ENCODE measurements at regions not wholly inside any gene's neighbourhood (a gene's known extent, or its start where the extent isn't known, plus 50 kb on each side); places are given as distances from the start of the nearest gene placed in this dataset.

- H2BK12ac ChIP-seq (ENCODE audit: low read depth, low read length), result no peak overlapping the region
- H3K14ac ChIP-seq (ENCODE audit: insufficient read length), result no peak overlapping the region
- no peak overlapping the region for H2BK5ac ChIP-seq (ENCODE audit: low read depth, low read length)
- H3K9me3 ChIP-seq (ENCODE audit: insufficient read depth in 2 of 2, low read depth in 1 of 2, low read length in 1 of 2), result no peaks in the 10 kb centered on the region
- no peak overlapping the region for H2BK120ac ChIP-seq (replicated peaks; ENCODE audit: low read depth, low read length)
- no peak overlapping the region for H3K9ac ChIP-seq (replicated peaks in 1 of 4; ENCODE audit: extremely low read depth in 1 of 4, low read depth in 3 of 4, low read length in 3 of 4)
- DNase-seq (ENCODE audit: low read depth in 1 of 2, low spot score in 2 of 2) (no peak), FAIRE-seq (peak; percentile 28)
- H4K91ac ChIP-seq (replicated peaks; ENCODE audit: insufficient read length, low read length), result no peak overlapping the region
- ChIA-PET CTCF (ENCODE audit: partially characterized antibody) (interaction anchor here (0.7 to 2.9 kb wide), 11 partner anchors 11 to 668 kb away, joined by 3 to 9 read pairs (median 3); partner anchors contain the start of gene HAND2), POLR2A (ENCODE audit: partially characterized antibody) (interaction anchor here (0.6 kb wide), 1 partner anchor 17 kb away, joined by 3 read pairs; no protein-coding TSS in a partner anchor)
- peaks cover 0 to 1% (median 0%) of the 10 kb centered on the region in 4 experiments; a peak in 1 of 7 replicates for H3K27me3 ChIP-seq (replicated peaks in 1 of 4; ENCODE audit: control insufficient read depth in 3 of 4, extremely low read depth in 1 of 4, insufficient read depth in 3 of 4, low read length in 3 of 4)
- no peak overlapping the region for H2AK5ac ChIP-seq (ENCODE audit: low read depth, low read length)
- H2BK20ac ChIP-seq (ENCODE audit: low read length), result no peak overlapping the region
- H3K18ac ChIP-seq (ENCODE audit: extremely low read depth, low read length), result no peak overlapping the region
- no peak overlapping the region for H4K8ac ChIP-seq (ENCODE audit: extremely low read depth, insufficient read depth, low read length)
- WGBS, 2 experiments (ENCODE audit: extremely low coverage in 1 of 2, insufficient coverage in 1 of 2, insufficient read length in 1 of 2, insufficient replicate concordance in 2 of 2, low coverage in 1 of 2, low lambda C conversion rate in 2 of 2, missing lambda C conversion rate in 1 of 2), result 70% methylated on average over 3 of the region's 3 CpGs; no CpG with 5 or more reads in 1 of the 2 experiments
- no peaks in the 10 kb centered on the region for H3K23me2 ChIP-seq (ENCODE audit: low read depth, low read length)
- H3K79me1 ChIP-seq (ENCODE audit: low read depth, low read length), result no peaks in the 10 kb centered on the region
- no peak overlapping the region for H3K56ac ChIP-seq (replicated peaks; ENCODE audit: insufficient read length, low read depth, low read length)
- H2AFZ ChIP-seq (ENCODE audit: low read length), result 0 out of 2 replicates have a peak overlapping the region, but pooled peaks have one; percentile 24
- no peaks in the 10 kb centered on the region for H3K4me1 ChIP-seq (replicated peaks in 1 of 4; ENCODE audit: control insufficient read depth in 3 of 4, insufficient read depth in 4 of 4, low read length in 3 of 4)
- H3K4me3 ChIP-seq (ENCODE audit: extremely low read depth in 1 of 4, insufficient read depth in 2 of 4, low read depth in 3 of 4, low read length in 4 of 4), result no peak overlapping the region
- TF ChIP-seq RAD21 (IDR thresholded peaks at IDR 0.05 in 1 of 2, conservative IDR thresholded peaks at IDR 0.05 in 1 of 2; ENCODE audit: low read depth in 2 of 2, low read length in 2 of 2) (peak; percentile 23 to 41), ATF3 (IDR thresholded peaks at IDR 0.05; ENCODE audit: insufficient read depth, low read depth, low read length) (no peak), CTCF (IDR thresholded peaks at IDR 0.05; ENCODE audit: control extremely low read depth in 1 of 3, insufficient read depth in 1 of 3, low read depth in 1 of 3, low read length in 3 of 3) (peak in 2 of 3 experiments; percentile 52 to 54; a peak in 3 of 4 replicates), YY1 (IDR thresholded peaks at IDR 0.05; ENCODE audit: low read depth, low read length) (no peak)
- H3K4me2 ChIP-seq (ENCODE audit: insufficient read depth in 1 of 2, low read depth in 2 of 2, low read length in 2 of 2), result no peak overlapping the region
- H3K23ac ChIP-seq (ENCODE audit: insufficient read length), result no peak overlapping the region
- no peaks in the 10 kb centered on the region for H4K20me1 ChIP-seq (replicated peaks in 1 of 2; ENCODE audit: control insufficient read depth in 1 of 2, insufficient read depth in 2 of 2, low read length in 2 of 2)
- H3K4ac ChIP-seq (replicated peaks; ENCODE audit: insufficient read length, low read depth, low read length), result no peak overlapping the region
- no peak overlapping the region for H2BK15ac ChIP-seq (ENCODE audit: low read length)
- H3K79me2 ChIP-seq (ENCODE audit: control insufficient read depth in 1 of 2, insufficient read depth in 2 of 2, low read length in 2 of 2), result no peaks in the 10 kb centered on the region
- no peak overlapping the region for H3K27ac ChIP-seq (ENCODE audit: low read depth, low read length)
- no peaks in the 10 kb centered on the region; a peak in 1 of 8 replicates for H3K36me3 ChIP-seq (ENCODE audit: control insufficient read depth in 2 of 4, insufficient read depth in 4 of 4, low read length in 3 of 4)
- no peak overlapping the region for H4K5ac ChIP-seq (ENCODE audit: insufficient read length, low read depth, low read length)
These were observed 61.7 kb upstream of the HAND2 start for GRCh38 chr4:173591760-173592159.
